GM18507 (cell line): ENCODE measurements at regions not wholly inside any gene's neighbourhood (a gene's known extent, or its start where the extent isn't known, plus 50 kb on each side); places are given as distances from the start of the nearest gene placed in this dataset.

ENCODE experiments used
- DNase-seq: peaks from one replicate; pipeline ENCODE4 v3.0.0; 2011; ENCODE audit warnings: low read depth; ENCODE audit not compliant: insufficient read length; ENCODE audit errors: extremely low spot score
- FAIRE-seq: peaks from 2 replicates; lab custom pipeline; 2011; peaks lifted over from hg19 to GRCh38; lab: Jason Lieb, UNC

DNA sequence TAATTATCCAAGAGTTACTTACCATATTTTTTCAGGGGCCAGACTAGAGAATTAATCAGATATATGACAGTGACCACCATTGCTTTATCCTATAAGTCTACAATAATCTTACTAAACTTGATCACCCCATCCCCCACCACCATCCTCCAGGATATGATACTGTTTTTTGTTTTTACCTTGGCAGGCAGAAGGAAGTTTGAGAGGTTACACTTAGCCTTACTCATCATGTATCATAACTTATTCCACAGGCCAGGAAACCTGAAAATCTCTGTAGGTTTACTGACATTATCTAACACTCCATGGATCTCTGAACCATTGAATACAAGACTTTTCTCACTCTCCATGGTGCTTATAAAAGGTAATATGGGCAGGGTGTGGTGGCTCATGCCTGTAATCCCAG, 602.7 kb downstream of the KCNJ3 start:
- DNase-seq: no peak
- no peak for FAIRE-seq

- DNase-seq: no peak
- FAIRE-seq: no peak
These were observed 599.5 kb downstream of the KCNJ3 start for GRCh38 chr2:155298001-155298400.

GRCh38 chr2:155294358-155294757, 595.9 kb downstream of the KCNJ3 start:
- FAIRE-seq: no peak

DNA sequence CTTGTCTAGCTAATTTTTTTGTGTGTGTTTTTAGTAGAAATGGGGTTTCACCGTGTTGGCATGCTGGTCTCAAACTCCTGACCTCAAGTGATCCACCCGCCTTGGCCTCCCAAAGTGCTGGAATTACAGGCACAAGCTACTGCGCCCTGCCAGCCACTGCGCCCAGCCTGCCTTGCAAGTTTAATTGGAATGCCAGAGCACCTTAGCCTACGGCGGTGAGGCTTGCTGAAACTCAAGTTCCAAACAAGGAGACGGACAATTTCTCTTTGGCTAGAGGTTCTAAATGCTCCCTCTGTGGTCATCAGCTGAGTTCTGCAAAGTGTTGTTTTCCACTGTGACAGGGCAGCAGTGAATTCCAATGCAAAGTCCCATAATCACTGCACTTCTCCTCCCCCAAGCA, 583.4 kb downstream of the KCNJ3 start:
- FAIRE-seq: no peak
- no peak for DNase-seq

More at GRCh38 chr2:155294358-155294757, 595.9 kb downstream of the KCNJ3 start:
- DNase-seq: no peak

DNA sequence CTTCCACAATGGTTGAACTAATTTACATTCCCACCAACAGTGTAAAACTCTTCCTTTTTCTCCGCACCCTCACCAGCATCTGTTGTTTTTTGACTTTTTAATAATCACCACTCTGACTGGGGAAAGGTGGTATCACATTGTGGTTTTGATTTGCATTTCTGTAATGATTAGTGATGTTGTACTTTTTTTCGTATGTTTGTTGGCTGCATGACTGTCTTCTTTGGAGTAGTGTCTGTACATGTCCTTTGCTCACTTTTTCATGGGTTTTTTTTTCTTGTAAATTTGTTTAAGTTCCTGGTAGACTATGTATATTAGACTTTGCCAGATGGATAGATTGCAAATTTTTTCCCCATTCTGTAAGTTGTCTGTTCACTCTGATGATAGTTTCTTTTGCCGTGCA, 574.8 kb downstream of the KCNJ3 start:
- no peak for FAIRE-seq

DNA sequence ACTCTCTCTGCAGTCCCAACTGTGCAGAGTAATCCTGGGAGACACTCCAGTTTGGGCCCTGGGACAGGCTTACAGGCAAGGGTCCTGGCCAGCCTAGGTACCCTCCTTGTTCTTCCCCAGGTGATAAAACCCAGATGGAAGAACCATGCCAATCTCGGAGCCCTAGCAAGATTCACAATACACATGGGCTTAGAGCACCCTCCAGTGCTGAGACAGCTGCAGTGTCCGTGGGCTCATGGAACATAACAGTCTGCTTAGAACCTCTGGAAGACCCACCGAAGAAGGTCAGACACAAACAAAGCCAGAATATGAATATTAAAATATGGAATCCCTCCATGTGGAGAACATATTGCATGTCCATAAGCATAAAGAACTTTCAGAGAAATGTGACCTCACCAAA, 568.1 kb downstream of the KCNJ3 start:
- FAIRE-seq (no peak), DNase-seq (no peak)

More for the DNA sequence above, 574.8 kb downstream of the KCNJ3 start:
- no peak for DNase-seq

DNA sequence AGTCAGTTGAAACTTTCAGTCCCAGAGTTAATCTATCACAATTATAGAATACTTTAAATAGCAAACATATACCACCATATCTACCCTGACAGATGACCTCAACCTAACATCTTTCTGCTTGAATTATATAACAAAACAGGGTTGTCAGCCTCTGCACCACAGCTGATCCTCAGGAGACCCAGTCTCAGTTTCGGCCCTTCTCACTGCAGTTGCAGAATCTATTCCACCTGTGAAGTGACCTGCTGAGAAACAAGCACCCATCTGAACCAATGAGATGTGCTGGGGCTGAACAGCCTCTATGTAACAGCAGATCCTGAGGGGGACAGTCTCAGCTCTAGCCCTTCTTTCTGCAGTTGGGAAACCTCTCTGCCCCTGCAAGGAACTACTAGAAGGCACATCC, 567.6 kb downstream of the KCNJ3 start:
- no peak for DNase-seq
- no peak for FAIRE-seq

DNA sequence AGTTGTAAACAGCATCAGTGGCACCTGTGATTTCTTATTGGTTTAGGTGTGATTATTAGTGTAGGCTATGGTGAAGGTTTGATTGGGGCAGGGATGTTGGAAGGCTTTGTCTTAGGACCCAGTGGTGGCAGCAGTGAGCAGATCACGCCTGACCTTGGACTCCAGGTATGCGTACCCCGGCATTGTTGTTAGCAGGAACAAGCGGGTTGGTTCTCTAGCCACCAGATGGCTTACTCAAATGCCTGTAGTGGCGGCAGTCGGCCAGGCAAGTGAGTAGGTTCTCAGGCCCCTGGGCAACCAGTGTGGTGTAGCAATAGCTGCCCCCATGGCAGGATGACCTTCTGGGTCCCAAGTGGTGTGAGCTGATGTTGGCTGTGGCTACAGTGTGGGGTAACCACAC, 558.3 kb downstream of the KCNJ3 start:
- FAIRE-seq: peak; percentile 9
- DNase-seq: no peak

DNA sequence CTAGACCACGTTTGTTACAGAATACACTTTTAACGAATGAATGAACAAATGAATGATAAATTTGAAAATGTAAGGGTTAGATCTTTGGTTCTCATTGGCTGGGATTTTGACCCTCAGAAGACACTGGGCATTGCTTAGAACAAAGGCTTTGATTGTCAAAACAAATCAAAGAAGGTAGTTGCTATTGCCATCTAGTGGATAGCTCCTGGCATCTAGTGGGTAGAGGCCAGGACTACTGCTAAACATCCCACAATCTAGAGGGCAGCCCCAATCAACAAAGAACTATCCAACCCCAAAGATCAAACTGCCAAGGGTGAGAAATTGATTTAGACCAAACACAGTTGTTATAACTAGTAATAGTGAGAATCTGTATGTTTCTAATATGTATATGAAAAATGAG, 552.3 kb downstream of the KCNJ3 start:
- peak; percentile 41 for FAIRE-seq
- no peak for DNase-seq

DNA sequence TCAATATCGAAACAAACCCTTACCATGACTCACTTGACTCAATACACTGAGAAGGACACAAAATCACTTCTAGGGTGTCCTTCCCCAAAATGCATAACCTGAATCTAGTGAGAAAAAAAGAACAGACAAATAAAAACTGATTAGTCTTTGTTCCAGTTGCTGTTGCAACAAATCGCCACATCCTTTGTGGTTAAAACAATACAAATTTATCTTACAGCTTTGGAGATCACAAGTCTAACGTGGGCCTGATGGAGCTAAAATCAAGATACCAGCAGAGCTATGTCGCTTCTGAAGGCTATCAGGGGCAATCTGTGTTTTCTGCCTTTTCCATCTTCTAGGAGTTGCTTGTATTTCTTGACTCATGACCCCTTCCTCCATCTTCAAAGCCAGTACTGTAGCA, 541.7 kb downstream of the KCNJ3 start:
- FAIRE-seq (no peak), DNase-seq (no peak)

GRCh38 chr2:155235710-155236109, 537.2 kb downstream of the KCNJ3 start:
- FAIRE-seq (no peak), DNase-seq (no peak)

DNA sequence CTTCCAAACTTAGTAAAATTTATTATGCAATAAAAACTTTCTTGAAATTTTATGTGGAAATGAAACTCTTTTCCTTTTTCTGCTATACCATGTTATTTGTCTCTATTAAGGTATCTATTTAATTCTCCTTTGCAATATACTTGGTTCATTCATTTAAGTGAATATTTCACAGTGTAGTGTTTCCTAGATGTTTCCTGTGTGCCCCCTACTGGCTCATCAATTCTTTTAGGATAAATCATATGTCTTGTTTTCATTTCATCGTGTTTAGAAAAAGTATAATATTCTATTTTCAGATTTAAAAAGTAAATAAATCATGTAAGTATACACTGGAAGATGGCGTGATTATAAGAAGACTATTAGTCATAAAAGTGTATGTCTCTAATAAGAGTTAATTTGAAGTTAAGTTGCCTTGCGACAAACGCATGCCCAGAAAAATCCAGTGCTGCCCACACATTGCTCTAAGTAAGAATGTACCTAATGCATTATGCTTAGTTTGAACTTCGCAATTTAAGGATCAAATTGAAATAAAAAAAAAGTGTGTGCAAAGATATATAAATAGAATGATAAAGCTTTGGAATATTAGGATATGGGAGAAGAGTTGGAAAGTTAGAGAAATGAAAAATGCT, 525.4 kb downstream of the KCNJ3 start:
- no peak for DNase-seq
- no peak for FAIRE-seq

GRCh38 chr2:155218945-155219344, 520.5 kb downstream of the KCNJ3 start:
- peak; percentile 60 for FAIRE-seq
- DNase-seq: no peak

DNA sequence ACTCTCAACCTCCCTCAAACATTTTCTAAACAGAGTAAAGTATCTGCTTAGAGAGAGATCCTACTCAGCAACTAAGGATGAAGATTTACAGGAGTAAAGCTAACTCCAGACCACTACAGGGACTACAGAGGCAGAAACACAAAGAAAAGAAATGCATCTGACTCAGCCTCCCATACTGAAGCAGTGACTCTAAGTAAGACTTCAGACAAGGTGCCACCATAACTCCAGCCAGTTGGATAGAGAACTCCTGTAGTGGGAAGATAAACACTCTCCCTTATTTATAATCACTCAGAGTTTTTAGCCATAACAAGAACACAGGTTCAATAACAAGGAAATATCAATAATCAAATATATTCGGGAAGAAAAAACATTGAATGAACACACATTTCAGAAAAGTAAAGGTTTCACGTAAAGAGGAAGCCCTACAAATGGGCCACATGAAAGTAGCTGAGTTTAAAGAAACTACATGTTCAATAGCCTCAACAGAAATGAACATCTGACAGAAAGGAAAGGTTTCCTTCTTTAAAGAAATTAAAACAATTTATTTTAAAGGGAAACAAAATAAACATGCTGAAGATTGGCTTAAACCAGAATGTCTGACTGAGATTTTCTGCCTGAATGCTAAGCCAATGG, 519.9 kb downstream of the KCNJ3 start:
- DNase-seq (no peak), FAIRE-seq (peak; percentile 66)

DNA sequence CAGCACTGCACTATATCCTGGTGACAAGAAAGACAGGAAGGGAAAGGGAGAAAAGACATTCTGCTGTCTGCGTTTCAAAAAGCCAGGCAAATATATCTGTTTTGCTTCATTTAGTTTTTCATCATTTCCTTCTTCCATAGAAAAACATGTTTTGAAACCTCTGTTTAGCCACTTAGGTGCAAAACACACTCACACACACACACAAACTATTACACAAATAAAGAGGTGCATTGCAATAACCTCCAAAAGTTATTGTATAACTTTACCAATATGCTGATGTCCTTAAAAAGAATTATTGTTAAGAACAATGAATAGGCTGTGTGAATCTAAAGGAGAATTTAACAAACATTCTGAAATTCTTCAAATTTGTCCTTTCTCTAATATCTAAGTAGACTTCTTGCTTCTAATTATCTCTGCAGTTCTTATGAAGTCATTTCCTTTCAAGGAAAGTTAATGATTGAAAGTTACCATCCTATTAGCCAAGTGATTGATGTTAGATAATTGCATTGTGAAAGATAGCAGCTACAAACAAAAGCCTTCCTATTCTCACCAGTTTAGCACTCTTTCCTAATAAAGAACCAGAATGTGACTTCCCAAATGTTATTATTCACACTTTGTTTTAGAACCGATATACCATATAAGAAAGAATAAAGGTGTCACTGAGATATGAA, 516.7 kb downstream of the KCNJ3 start:
- DNase-seq (no peak), FAIRE-seq (no peak)

DNA sequence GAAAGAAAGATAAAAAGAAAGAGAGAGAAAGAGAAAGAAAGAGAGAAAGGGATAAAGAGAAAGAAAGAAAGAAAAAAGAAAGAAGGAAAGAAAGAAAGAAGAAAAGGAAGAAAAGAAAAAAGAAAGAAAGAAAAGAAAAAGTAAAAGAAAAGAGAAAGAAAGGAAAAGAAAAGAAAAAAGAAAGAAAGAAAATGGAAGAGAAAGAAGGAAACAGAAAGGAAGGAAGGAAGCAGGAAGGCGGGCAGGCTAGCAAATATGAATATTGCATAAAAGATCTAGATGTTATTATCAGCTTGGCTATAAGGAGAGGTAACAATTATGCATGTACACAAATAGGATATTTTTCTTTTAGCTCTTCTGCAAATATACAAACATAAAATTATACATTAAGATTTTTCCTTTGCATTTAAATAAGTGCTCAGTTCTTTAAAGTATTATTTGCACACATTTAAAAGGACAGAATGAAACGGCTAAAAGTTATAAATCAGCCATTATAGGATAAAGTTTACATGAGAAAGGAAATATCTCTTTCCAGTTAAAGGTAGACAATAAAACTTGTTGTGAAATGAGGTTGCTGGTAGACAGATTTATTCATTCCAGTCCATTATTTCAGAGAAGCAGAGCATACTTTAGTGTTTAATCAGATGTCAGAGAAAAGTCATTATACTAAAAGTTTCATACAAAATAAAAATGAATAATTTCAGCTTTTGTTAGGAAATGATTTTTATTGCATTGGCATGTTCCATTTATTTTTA, 511.4 kb downstream of the KCNJ3 start:
- no peak for DNase-seq
- no peak for FAIRE-seq

GRCh38 chr2:155203178-155203577, 504.7 kb downstream of the KCNJ3 start:
- FAIRE-seq (peak; percentile 29), DNase-seq (no peak)

DNA sequence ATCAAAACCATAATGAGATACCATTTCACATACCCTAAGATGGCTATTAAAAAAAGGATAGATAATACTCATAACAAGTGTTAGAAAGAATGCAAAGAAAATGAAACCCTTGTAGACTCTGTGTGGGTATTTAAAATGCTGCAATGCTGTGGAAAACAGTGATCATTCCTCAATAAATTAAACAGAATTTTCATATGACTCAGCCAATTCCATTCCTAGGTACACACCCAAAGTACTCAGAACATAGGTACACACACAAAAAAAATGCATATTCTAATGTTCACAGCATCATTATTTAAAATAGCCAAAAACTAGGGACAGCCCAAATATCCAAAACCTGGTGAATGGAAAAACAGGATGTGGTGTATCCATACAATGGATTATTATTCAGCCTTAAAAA, 502.3 kb downstream of the KCNJ3 start:
- DNase-seq (no peak), FAIRE-seq (no peak)

GRCh38 chr2:155190342-155190741, 491.8 kb downstream of the KCNJ3 start:
- DNase-seq: no peak
- no peak for FAIRE-seq

- DNase-seq (no peak), FAIRE-seq (no peak)
These were observed 480.4 kb downstream of the KCNJ3 start for GRCh38 chr2:155178921-155179320.
